ENCODE measurements at regions not wholly inside any gene's neighbourhood (a gene's known extent, or its start where the extent isn't known, plus 50 kb on each side); places are given as distances from the start of the nearest gene placed in this dataset.

DNA sequence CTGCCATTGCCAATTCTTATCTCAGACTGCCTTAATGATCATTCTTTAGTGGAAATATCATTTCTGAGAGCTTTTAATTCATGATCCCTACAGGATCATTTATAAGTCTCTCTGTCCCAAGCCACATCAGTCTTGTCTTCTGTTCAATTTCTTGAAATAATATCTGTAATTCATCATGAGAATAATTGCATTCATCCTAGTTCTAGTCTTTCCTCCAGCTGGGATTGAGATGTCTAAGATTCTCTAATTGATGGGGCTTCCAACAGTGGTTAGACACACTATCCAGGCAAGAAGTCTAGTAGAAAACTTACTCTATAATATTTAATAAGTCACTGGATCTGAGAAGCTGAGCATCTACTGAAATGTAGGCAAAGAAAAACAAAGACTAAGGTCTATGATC is 854.7 kb upstream of the ADGRL3 start:
- Histone ChIP-seq H3K27ac (ENCODE audit: insufficient read length, low read depth, low read length) (no peak overlapping the region), H2BK20ac (ENCODE audit: low read depth, low read length, poor library complexity, severe bottlenecking) (no peak overlapping the region), H3K23ac (ENCODE audit: insufficient read length, low read depth, low read length) (no peak overlapping the region), H3K4me2 (ENCODE audit: insufficient read depth, insufficient read length, low read length) (no peak overlapping the region), H4K20me1 (ENCODE audit: control insufficient read depth, insufficient read depth, insufficient read length) (no peaks in the 10 kb centered on the region), H3K9ac (ENCODE audit: extremely low read depth, insufficient read length, low read length) (no peak overlapping the region), H3K27me3 (ENCODE audit: insufficient read depth, low read length) (no peaks in the 10 kb centered on the region), H2BK15ac (ENCODE audit: low read depth, low read length) (no peak overlapping the region), H3K9me3 (ENCODE audit: control insufficient read depth, low read depth, low read length) (no peaks in the 10 kb centered on the region), H3K56ac (ENCODE audit: insufficient read length, low read depth, low read length) (no peak overlapping the region), H3K79me1 (ENCODE audit: insufficient read depth, low read depth, low read length, poor library complexity, severe bottlenecking) (no peaks in the 10 kb centered on the region), H3K23me2 (ENCODE audit: insufficient read length, low read depth, low read length, poor library complexity, severe bottlenecking) (no peaks in the 10 kb centered on the region), H3K4me1 (ENCODE audit: insufficient read depth, low read length) (no peaks in the 10 kb centered on the region), H2AFZ (ENCODE audit: low read length) (no peak overlapping the region), H3K14ac (ENCODE audit: insufficient read depth, low read length) (no peak overlapping the region), H3T11ph (ENCODE audit: low read length) (no peak overlapping the region), H3K79me2 (ENCODE audit: insufficient read depth, low read length) (no peaks in the 10 kb centered on the region), H2BK12ac (ENCODE audit: insufficient read length, low read depth, low read length) (no peak overlapping the region), H4K5ac (ENCODE audit: insufficient read length, low read depth, low read length) (no peak overlapping the region), H4K8ac (replicated peaks; ENCODE audit: insufficient read length, low read depth, low read length) (no peak overlapping the region), H2BK5ac (ENCODE audit: insufficient read length, low read length) (no peak overlapping the region), H3K18ac (ENCODE audit: insufficient read length, low read depth, low read length) (no peak overlapping the region), H4K91ac (ENCODE audit: insufficient read length, low read depth, low read length) (no peak overlapping the region), H2AK5ac (ENCODE audit: insufficient read length, low read length) (no peak overlapping the region), H3K4ac (ENCODE audit: low read depth, low read length) (no peak overlapping the region), H2BK120ac (ENCODE audit: low read depth, low read length, poor library complexity, severe bottlenecking) (no peak overlapping the region)
- DNase-seq = no peak
- H3K4me3 Mint-ChIP-seq = no peak overlapping the region
- no peak overlapping the region for H3K27ac Mint-ChIP-seq
- peaks cover 5 to 6% of the 10 kb centered on the region in 2 experiments; a peak in 3 of 4 replicates for H3K4me1 Mint-ChIP-seq
- no peaks in the 10 kb centered on the region for H3K9me3 Mint-ChIP-seq
- no peak for TF ChIP-seq CTCF (conservative IDR thresholded peaks at IDR 0.05)
- no peaks in the 10 kb centered on the region for H3K27me3 Mint-ChIP-seq (ENCODE audit: low read depth)
- H3K36me3 Mint-ChIP-seq (ENCODE audit: insufficient read depth in 1 of 3, low read depth in 3 of 3) = no peaks in the 10 kb centered on the region

Measured in H9 (cell line).